Superior temporal gyrus (tissue), 1 donor: ENCODE measurements at regions not wholly inside any gene's neighbourhood (a gene's known extent, or its start where the extent isn't known, plus 50 kb on each side); places are given as distances from the start of the nearest gene placed in this dataset.

Source experiments
- DNase-seq: peaks from one replicate; pipeline ENCODE4 v3.0.0-alpha.2; 2016; ENCODE audit errors: extremely low spot score

GRCh38 chr6:66948106-66948505 lies 1241.1 kb upstream of the EYS start:
- no peak for DNase-seq

GRCh38 chr6:66940003-66940402 lies 1233.0 kb upstream of the EYS start:
- no peak for DNase-seq

GRCh38 chr6:66937180-66937579 lies 1230.2 kb upstream of the EYS start:
- DNase-seq, result no peak

DNA sequence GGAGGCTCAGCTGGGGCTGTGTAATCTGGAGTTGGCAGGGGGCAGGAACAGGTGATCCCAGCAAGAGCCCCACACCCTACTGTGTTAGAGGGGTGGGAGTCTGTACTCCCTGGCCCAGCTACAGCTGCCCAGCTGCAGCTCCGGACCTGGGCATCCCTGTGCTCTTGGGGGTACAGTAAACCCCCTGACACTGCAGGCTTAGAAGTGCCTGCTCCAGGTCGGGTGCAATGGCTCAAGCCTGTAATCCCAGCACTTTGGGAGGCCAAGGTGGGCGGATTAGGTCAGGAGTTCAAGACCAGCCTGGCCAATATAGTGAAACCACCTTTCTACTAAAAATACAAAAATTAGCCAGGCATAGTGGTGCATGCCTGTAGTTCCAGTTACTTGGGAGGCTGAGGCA lies 1228.6 kb upstream of the EYS start:
- DNase-seq, result no peak

GRCh38 chr6:66931787-66932186 lies 1224.8 kb upstream of the EYS start:
- DNase-seq, result no peak

DNA sequence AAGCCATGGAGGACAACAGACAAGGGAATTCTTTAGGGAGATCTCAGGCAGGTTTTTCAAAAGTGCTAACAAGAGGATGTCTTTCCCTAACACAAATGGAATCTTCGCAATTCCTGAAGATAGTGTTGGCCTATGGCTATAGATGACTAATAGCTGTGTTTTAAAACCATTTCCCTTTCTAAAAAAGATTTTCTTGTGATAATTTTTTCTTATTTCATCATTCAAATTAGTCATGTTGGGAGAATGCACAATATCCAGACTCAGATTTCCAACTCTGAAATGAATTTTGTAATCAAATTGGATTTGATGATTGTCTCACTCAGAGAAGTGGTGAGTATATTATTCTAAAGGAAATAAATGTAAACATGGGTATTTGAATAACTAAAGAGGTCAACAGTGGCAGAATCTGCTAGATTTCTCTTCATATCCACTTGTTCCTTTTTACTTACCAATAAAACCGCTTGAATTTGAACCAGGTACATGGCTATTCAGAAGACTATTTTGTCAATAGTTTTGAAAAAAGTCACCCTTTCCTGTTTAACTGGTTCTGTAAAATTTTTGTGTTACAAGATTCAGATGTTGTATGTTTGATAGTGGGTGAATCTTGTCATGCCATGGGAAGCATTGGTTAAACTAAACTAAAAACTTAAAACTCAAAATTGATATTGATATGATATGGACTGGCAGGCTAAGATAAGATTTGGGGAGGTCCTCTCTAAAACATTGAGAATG lies 1223.7 kb upstream of the EYS start:
- DNase-seq, result no peak

DNA sequence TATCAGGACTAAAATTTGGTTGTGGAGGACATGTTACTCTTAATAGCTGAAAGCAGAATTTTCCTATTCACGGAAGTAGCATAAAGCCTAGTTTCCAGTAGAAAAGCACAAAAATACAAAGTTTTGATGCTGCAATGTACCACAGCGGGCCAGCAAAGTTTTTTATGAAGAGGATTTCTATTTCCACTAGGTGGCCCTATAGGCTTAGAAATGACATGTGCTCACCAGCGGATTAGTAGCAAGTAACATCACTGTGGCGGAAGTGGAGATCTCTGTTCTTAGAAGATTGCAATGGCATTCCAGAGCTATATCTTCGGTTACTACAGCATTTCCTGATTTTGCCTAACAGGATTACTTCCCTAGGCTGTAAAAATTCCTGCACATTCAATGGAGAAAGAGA lies 1219.0 kb upstream of the EYS start:
- DNase-seq, result no peak

- DNase-seq, result no peak
Measured at GRCh38 chr6:66913657-66914056, 1206.6 kb upstream of the EYS start.

- DNase-seq, result no peak
Measured at GRCh38 chr6:66902457-66902856, 1195.4 kb upstream of the EYS start.

GRCh38 chr6:66900133-66901083 lies 1193.4 kb upstream of the EYS start:
- DNase-seq, result no peak

- no peak for DNase-seq
Measured at GRCh38 chr6:66897576-66897975, 1190.5 kb upstream of the EYS start.

DNA sequence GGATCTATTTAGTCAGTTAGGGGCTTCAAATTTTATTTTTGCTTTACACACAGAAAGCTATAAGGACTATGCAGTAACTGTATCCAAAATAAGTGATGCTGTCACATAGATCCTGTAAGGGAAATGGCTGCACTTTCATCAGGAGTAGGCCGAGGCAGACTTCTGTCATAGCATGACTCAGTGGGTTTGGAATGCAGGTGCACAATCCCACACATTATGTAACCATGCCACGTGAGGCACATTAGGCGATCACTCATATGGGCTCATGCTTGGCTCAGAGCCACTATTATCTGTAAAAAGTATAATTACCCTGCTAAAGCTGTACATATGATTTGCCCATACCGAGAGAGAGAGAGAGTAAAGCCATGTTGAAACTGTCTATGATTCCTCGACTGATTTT lies 1189.4 kb upstream of the EYS start:
- DNase-seq, result no peak

DNA sequence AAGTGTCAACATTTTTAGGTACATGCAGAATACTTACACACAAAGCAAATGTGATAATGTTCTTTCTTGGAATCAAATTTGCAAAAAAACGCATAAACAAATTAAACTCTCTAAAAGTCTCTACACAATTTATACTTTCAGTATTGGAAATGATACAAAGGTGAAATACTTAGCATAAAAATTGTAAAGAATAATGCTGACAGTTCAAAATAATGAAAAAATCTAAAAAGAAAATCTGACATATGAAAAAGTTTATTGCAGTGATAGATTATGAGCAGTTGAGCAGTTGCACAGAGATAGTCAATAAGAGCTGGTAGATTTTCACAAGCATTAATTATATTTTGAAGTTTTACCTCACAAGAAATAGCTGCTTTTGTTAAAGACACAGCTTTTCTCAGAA lies 1176.4 kb upstream of the EYS start:
- no peak for DNase-seq

- no peak for DNase-seq
Measured at GRCh38 chr6:66866801-66867200, 1159.8 kb upstream of the EYS start.

DNA sequence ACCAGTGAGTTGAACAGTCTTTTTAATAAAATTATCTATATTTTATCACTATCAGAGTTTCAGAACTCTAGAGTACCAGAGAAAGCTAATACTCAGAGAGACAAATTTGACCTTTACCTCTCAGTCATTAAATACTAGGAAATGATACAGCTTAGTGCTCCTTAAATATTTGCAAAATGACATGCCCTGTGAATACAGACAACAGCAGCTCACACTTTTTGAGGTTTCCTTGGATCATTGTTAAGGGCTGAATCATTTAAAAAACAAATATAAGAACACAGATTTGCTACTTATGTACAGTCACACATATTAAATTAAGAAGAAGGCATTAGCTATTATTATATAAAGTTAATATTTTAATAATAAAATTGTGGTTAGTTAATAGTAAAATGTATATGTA lies 1158.7 kb upstream of the EYS start:
- DNase-seq, result no peak

DNA sequence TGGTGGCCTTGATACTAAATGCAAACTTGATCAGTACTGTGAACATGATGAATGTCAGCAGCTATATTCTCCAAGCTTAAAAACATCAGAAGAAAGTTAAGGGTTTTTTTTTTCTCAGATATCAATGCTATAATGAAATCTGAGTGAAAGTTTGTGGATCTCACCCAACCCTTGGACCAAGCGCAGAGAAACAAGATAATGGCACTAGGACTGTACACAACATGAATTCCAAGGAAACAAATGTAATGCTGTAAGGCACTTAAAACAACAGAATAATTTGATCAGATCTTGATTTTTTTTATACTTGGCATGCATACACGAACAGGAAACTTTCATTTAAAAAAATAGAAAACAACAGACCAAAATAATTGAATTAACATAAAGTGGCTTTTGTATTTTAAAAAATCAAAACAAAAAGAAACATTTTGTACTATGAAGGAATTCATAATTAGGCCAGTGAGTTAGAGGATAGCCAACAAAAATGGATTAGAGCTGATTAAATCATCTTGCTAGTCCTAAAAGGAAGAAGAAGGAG lies 1154.0 kb upstream of the EYS start:
- no peak for DNase-seq

- peak; percentile 57 for DNase-seq
Measured at GRCh38 chr6:66860328-66860727, 1153.3 kb upstream of the EYS start.

DNA sequence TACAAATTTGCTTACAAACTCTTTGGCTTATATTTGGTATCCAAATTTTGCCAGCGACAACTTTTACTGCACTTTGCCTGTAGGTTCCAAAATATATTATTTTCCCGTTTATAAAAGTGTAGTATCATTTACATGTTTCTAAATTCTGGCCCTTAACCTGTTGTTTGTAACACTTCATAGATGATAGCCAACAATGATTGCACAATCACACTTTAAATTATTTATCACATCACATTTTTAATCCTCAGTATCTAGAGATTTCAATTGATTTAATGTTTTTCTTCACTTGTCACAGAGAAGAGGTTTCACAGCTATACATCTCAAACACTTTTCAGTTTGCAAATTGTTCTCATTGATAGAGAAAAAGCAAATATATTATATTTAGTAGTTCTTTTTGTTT lies 1151.2 kb upstream of the EYS start:
- DNase-seq, result no peak

- DNase-seq, result no peak
Measured at GRCh38 chr6:66854014-66854413, 1147.0 kb upstream of the EYS start.

- DNase-seq, result no peak
Measured at GRCh38 chr6:66851930-66852329, 1144.9 kb upstream of the EYS start.

DNA sequence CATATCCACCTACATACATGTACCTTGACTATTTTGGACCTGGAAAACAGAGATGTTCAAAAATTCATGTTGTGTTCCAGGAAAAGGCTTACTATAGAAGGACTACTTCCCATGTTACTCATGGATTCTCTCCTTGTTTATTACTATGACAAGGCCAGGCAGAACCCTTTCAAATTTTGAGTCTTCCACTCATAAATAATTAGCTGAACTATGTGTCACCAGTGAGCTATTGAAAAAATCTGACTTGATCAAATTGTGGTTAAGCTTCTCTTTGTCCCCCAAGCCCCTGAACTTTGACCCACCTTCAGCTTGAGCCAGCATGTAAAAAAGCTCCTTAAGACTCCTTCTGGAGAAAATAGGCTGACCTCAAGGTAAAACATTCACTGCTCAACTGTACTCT lies 1142.8 kb upstream of the EYS start:
- no peak for DNase-seq

GRCh38 chr6:66848244-66848953 lies 1141.4 kb upstream of the EYS start:
- no peak for DNase-seq
